ENCODE measurements at regions not wholly inside any gene's neighbourhood (a gene's known extent, or its start where the extent isn't known, plus 50 kb on each side); places are given as distances from the start of the nearest gene placed in this dataset.
"Not testable (repeated sequence)": the region's sequence is repeated elsewhere in the genome, so short reads cannot be mapped to it uniquely, and the experiment has no call there.

DNA sequence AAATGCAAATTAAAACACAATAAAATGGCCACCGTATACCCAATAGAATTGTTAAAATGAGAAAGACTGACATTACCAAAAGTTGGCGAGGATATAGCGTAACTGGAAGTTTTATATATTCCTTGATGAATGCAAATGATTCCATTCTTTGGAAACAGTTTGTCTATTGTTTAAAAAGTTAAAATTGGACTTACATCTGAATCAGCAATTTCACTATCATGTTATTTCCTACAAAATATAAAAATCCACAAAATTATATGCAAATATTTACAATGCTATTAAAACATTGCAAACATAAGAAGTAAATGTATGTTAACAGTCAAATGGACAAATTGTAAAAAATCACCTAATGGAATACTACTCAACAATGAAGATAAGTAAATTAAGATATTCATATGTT lies 852.2 kb upstream of the NDST4 start:
- CTCF ChIA-PET, result no interaction called here

DNA sequence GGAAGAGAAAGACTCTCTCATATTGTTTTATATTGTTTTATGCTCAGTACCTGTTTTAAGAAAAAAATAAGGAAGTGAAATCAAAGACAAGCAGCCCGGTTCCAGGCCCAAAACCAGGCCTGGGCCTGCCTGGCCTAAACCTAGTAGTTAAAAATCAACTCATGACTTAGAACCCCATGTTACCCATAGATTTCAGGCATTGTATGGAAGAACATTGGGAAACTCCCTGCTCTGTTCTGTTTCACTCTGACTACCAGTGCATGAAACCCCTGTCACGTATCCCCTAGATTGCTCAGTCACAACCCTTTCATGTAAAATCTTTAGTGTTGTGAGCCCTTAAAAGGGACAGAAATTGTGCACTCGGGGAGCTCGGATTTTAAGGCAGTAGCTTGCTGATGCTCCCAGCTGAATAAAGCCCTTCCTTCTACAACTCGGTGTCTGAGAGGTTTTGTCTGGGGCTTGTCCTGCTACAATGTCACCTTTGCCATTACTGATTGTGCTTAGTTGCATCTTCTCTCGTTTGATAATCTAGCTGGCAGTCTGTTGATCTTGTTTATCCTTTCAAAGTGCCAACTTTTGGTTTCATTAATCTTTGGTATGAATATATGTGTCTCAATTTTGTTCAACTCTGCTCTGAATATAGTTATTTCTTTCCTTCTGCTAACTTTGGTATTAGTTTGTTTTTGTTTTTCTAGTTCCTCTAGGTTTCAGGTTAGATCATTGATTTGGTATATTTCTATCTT lies 842.8 kb upstream of the NDST4 start:
- H3K4me3 ChIP-seq (ENCODE audit: low read depth, low read length); CTCF ChIA-PET; H3K27ac ChIP-seq (ENCODE audit: low read depth, low read length); POLR2A ChIA-PET; H3K27me3 ChIP-seq (ENCODE audit: control insufficient read depth, insufficient read depth, low read length); DNase-seq (ENCODE audit: low read depth, low spot score); H3K9me3 ChIP-seq (ENCODE audit: control insufficient read depth, insufficient read depth, low read length): not testable (repeated sequence)

More for the DNA sequence above, 852.2 kb upstream of the NDST4 start:
- H3K27ac ChIP-seq (ENCODE audit: low read depth, low read length), result no peak overlapping the region
- H3K9me3 ChIP-seq (ENCODE audit: control insufficient read depth, insufficient read depth, low read length), result peaks cover 3% of the 10 kb centered on the region; the same call in 1 of the 2 replicates
- DNase-seq (ENCODE audit: low read depth, low spot score), result no peak
- H3K4me3 ChIP-seq (ENCODE audit: low read depth, low read length), result no peak overlapping the region
- H3K27me3 ChIP-seq (ENCODE audit: control insufficient read depth, insufficient read depth, low read length), result no peaks in the 10 kb centered on the region
- POLR2A ChIA-PET, result no interaction called here
- TF ChIP-seq CTCF (IDR thresholded peaks at IDR 0.05; ENCODE audit: low read depth, low read length), result no peak

DNA sequence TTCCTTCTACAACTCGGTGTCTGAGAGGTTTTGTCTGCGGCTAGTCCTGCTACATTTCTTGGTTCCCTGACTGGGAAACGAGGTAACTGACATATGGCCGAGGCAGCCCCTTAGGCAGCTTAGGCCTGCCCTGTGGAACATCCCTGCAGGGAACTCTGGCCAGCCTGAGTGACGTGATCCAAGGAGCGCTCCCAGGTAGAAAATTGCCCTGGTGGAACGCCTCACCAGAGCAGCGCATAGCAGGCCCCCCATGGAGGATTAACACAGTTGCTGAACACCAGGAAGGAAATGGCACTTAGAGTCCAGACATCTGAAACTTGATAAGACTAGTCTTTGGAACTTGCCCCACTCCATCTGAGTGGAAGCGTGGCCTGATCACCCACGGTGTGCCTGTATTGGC lies 837.4 kb upstream of the NDST4 start:
- DNase-seq (ENCODE audit: low read depth, low spot score), result no peak
- Histone ChIP-seq H3K9me3 (ENCODE audit: control insufficient read depth, insufficient read depth, low read length) (peaks cover 8% of the 10 kb centered on the region), H3K4me3 (ENCODE audit: low read depth, low read length) (no peak overlapping the region), H3K27me3 (ENCODE audit: control insufficient read depth, insufficient read depth, low read length) (no peaks in the 10 kb centered on the region), H3K27ac (ENCODE audit: low read depth, low read length) (no peak overlapping the region)
- no peak for TF ChIP-seq CTCF (IDR thresholded peaks at IDR 0.05; ENCODE audit: low read depth, low read length)
- ChIA-PET POLR2A (no interaction called here), CTCF (no interaction called here)

DNA sequence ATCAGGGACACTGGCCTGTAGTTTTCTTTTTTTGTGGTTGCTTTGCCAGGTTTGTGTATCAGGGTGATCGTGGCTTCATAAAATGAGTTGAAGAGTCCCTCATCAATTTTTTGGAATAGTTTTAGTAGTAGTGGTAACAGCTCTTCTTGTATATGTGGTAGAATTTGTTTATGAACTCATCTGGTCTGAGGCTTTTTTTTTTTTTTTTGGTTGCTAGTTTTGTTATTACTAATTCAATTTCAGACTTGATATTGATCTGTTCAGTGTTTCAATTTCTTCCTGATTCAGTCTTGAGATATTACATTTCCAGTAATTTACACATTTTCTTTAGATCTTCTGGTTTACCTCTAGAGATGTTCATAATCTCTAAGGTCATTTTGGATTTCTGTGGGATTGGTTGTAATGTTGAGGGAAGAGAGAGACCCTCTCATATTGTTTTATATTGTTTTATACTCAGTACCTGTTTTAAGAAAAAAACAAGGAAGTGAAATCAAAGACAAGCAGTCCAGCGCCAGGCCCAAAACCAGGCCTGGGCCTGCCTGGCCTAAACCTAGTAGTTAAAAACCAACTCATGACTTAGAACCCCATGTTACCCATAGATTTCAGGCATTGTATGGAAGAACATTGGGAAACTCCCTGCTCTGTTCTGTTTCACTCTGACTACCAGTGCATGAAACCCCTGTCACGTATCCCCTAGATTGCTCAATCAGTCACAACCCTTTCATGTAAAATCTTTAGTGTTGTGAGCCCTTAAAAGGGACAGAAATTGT lies 836.7 kb upstream of the NDST4 start:
- CTCF ChIA-PET; H3K27me3 ChIP-seq (ENCODE audit: control insufficient read depth, insufficient read depth, low read length); H3K4me3 ChIP-seq (ENCODE audit: low read depth, low read length); DNase-seq (ENCODE audit: low read depth, low spot score); H3K27ac ChIP-seq (ENCODE audit: low read depth, low read length); POLR2A ChIA-PET; H3K9me3 ChIP-seq (ENCODE audit: control insufficient read depth, insufficient read depth, low read length): not testable (repeated sequence)

- no peak for DNase-seq (ENCODE audit: low read depth, low spot score)
- Histone ChIP-seq H3K27me3 (ENCODE audit: control insufficient read depth, insufficient read depth, low read length) (no peaks in the 10 kb centered on the region), H3K9me3 (ENCODE audit: control insufficient read depth, insufficient read depth, low read length) (peaks cover 9% of the 10 kb centered on the region; the same call in 1 of the 2 replicates), H3K27ac (ENCODE audit: low read depth, low read length) (no peak overlapping the region), H3K4me3 (ENCODE audit: low read depth, low read length) (no peak overlapping the region)
- ChIA-PET CTCF (no interaction called here), POLR2A (no interaction called here)
- no peak for TF ChIP-seq CTCF (IDR thresholded peaks at IDR 0.05; ENCODE audit: low read depth, low read length)
Measured at GRCh38 chr4:115945026-115945425, 831.6 kb upstream of the NDST4 start.

Measured in AG04450 (cell line).